DOHH2 (cell line): ENCODE measurements at regions not wholly inside any gene's neighbourhood (a gene's known extent, or its start where the extent isn't known, plus 50 kb on each side); places are given as distances from the start of the nearest gene placed in this dataset.

ENCODE experiments used
- H3F3A ChIP-seq: fragments of 200-600 bp; sonication (generic), shearing (Covaris generic); 2 replicates; pipeline ENCODE4 v1.6.0; 2016; ENCODE audit warnings: antibody characterized with exemption, mild to moderate bottlenecking; ENCODE audit not compliant: control insufficient read depth, insufficient read depth
- H3K27ac ChIP-seq: fragments of 200-600 bp; sonication (generic); 2 replicates; pipeline ENCODE4 v1.5.1; 2014; ENCODE audit warnings: low read depth, mild to moderate bottlenecking, low read length, moderate library complexity
- H3K27me3 ChIP-seq: fragments of 200-600 bp; sonication (generic); 2 replicates; pipeline ENCODE4 v1.6.1; 2014; ENCODE audit warnings: mild to moderate bottlenecking, low read length, mixed read lengths; ENCODE audit not compliant: control insufficient read depth
- H3K36me3 ChIP-seq: fragments of 200-600 bp; sonication (generic); 2 replicates; pipeline ENCODE4 v1.6.1; 2014; ENCODE audit warnings: mild to moderate bottlenecking, low read length, moderate library complexity, mixed read lengths; ENCODE audit not compliant: control insufficient read depth
- H3K4me1 ChIP-seq: fragments of 200-600 bp; sonication (generic); 2 replicates; pipeline ENCODE4 v1.6.1; 2014; ENCODE audit warnings: mild to moderate bottlenecking, low read length, mixed read lengths; ENCODE audit not compliant: control insufficient read depth
- H3K4me2 ChIP-seq: fragments of 200-600 bp; sonication (generic); 2 replicates; pipeline ENCODE4 v1.6.0; 2014; ENCODE audit warnings: mild to moderate bottlenecking, low read length, moderate library complexity
- H3K4me3 ChIP-seq: fragments of 200-600 bp; sonication (generic); 2 replicates; pipeline ENCODE4 v1.5.1; 2014; ENCODE audit warnings: mild to moderate bottlenecking, low read length, mixed read lengths
- H3K79me2 ChIP-seq: fragments of 200-600 bp; sonication (generic); 2 replicates; pipeline ENCODE4 v1.6.1; 2014; ENCODE audit warnings: mild to moderate bottlenecking, low read length, mixed read lengths; ENCODE audit not compliant: control insufficient read depth
- H3K9me2 ChIP-seq: fragments of 200-600 bp; sonication (generic); replicated peaks from 2 replicates; pipeline ENCODE4 v1.6.1; 2014; ENCODE audit warnings: mild to moderate bottlenecking, low read length, mixed read lengths; ENCODE audit not compliant: control insufficient read depth
- H3K9me3 ChIP-seq: fragments of 200-600 bp; sonication (generic); 2 replicates; pipeline ENCODE4 v1.6.1; 2014; ENCODE audit warnings: antibody characterized with exemption, low read length, mixed read lengths; ENCODE audit not compliant: control insufficient read depth, insufficient read depth
- H4K20me1 ChIP-seq: fragments of 200-600 bp; sonication (generic); 2 replicates; pipeline ENCODE4 v1.6.0; 2014; ENCODE audit warnings: low read depth, mild to moderate bottlenecking, antibody characterized with exemption, low read length, moderate library complexity; ENCODE audit not compliant: control insufficient read depth, insufficient read depth
- CTCF ChIP-seq: fragments of 200-600 bp; sonication (generic); IDR thresholded peaks from one replicate; pipeline ENCODE4 v1.5.1; 2014; ENCODE audit warnings: antibody characterized with exemption, mild to moderate bottlenecking, low read depth, low read length; ENCODE audit not compliant: poor library complexity, severe bottlenecking
- EZH2phosphoT487 ChIP-seq: fragments of 200-600 bp; sonication (generic); IDR thresholded peaks from 2 replicates; pipeline ENCODE4 v1.6.1; 2017; ENCODE audit warnings: borderline replicate concordance, mild to moderate bottlenecking, antibody characterized with exemption, low read length, moderate library complexity, mixed read lengths

DNA sequence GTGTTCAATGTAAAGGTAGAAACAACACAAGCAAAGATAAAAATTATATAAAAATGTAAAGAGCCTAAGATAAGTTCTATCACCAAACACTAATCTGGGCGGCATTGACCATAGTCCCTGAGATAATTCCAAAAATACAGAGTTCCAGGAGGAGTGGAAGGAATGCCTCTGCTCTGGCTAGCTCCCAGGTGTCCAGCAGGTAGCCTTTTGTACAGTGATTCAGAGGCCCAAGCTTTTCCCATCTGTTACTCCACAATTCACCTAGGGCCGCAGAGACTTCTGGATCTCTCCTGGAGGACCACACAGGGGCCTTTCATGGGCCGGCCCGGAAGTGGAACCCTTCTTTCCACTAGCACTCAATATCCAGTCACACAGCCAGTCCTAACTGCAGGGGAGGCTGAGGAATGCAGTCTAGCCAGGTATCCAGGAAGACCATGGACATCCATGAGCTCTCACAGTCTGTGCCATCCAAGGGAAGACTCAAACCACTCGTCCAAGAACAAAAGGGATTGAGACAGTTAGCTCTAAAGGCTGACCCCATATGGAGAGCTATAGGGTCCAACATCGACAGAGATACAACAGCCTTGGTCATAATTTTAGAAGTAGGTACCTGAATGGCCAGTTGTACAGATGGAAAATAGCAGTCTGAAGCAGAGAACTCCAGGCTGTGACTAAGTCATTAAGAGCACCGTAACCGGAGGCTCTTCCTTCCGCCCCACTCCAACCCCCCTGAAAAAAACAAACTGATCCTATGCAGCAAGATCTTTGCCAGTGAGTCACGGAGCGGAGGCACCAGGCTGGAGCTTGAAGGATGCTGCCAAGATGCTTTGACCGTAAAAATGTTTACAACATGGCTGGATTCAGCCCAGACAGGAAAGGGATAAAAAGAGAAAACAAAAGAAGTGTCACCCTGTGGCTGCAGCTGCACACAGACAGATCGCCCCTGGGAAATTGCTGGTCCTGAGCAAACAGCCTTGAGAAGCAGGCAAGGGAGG lies 204.8 kb downstream of the NUAK1 start:
- no peaks in the 10 kb centered on the region for H3K9me3 ChIP-seq
- TF ChIP-seq EZH2phosphoT487 = no peak
- TF ChIP-seq CTCF = no peak
- no peaks in the 10 kb centered on the region for H3K79me2 ChIP-seq
- no peaks in the 10 kb centered on the region for H4K20me1 ChIP-seq
- H3K4me3 ChIP-seq = no peak overlapping the region
- no peak overlapping the region for H3K4me2 ChIP-seq
- no peak overlapping the region for H3K27ac ChIP-seq
- H3K4me1 ChIP-seq = no peaks in the 10 kb centered on the region
- no peaks in the 10 kb centered on the region for H3F3A ChIP-seq
- H3K36me3 ChIP-seq = no peaks in the 10 kb centered on the region
- H3K9me2 ChIP-seq = no peaks in the 10 kb centered on the region
- H3K27me3 ChIP-seq = no peaks in the 10 kb centered on the region

DNA sequence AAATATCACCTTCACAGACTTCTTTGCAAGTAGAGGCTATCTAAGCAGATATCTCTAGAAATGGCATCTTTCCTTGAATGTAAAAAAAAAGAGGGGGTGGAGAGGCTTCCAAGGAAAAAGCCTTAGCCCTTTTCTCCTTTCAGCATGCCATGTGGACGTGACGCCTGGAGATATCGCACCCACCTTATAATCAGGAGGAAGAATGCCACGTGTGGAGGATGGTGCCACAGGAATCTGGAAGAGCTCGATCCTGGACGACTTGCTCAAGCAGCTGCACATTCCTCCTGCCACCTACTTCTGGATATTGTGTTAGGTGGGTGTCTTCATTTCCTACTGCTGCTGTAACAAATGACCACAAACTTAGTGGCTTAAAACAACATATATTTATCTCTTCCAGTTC lies 203.6 kb downstream of the NUAK1 start:
- Histone ChIP-seq H3K4me3 (no peak overlapping the region), H3K9me2 (no peaks in the 10 kb centered on the region), H3K27me3 (no peaks in the 10 kb centered on the region), H3K4me1 (no peaks in the 10 kb centered on the region), H3K4me2 (no peak overlapping the region), H3F3A (no peaks in the 10 kb centered on the region), H4K20me1 (no peaks in the 10 kb centered on the region), H3K27ac (no peak overlapping the region), H3K36me3 (no peaks in the 10 kb centered on the region), H3K79me2 (no peaks in the 10 kb centered on the region), H3K9me3 (no peaks in the 10 kb centered on the region)
- TF ChIP-seq CTCF (no peak), EZH2phosphoT487 (no peak)

- Histone ChIP-seq H4K20me1 (no peaks in the 10 kb centered on the region), H3K4me3 (no peak overlapping the region), H3K9me3 (no peaks in the 10 kb centered on the region), H3K4me2 (no peak overlapping the region), H3F3A (no peaks in the 10 kb centered on the region), H3K27ac (no peak overlapping the region), H3K79me2 (no peaks in the 10 kb centered on the region), H3K4me1 (no peaks in the 10 kb centered on the region), H3K9me2 (no peaks in the 10 kb centered on the region), H3K36me3 (no peaks in the 10 kb centered on the region), H3K27me3 (no peaks in the 10 kb centered on the region)
- no peak for TF ChIP-seq CTCF
- no peak for TF ChIP-seq EZH2phosphoT487
These were observed 202.8 kb downstream of the NUAK1 start for GRCh38 chr12:105935981-105936380.
